ENCODE measurements at regions not wholly inside any gene's neighbourhood (a gene's known extent, or its start where the extent isn't known, plus 50 kb on each side); places are given as distances from the start of the nearest gene placed in this dataset.

DNA sequence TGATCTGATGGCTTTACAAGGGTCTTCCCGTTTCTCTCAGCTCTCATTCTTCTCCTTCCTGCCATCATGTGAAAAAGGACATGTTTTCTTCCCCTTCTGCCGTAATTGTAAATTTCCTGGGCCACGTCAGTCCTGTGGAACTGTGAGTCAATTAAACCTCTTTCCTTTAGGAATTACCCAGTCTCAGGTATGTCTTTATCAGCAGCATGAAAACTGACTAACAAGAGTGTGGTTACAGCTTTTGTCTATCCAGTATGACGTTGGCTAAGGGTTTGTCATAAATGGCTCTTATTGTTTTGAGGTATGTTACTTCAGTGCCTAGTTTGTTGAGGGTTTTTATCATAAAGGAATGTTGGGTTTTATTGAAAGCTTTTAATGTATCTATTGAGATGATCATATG lies 501.6 kb downstream of the CAAP1 start:
- TF ChIP-seq POLR2AphosphoS5 (IDR thresholded peaks at IDR 0.05; ENCODE audit: low read depth) (no peak), GABPA (IDR thresholded peaks at IDR 0.05; ENCODE audit: low read depth) (no peak)
- TF ChIP-seq, protein P1, sequence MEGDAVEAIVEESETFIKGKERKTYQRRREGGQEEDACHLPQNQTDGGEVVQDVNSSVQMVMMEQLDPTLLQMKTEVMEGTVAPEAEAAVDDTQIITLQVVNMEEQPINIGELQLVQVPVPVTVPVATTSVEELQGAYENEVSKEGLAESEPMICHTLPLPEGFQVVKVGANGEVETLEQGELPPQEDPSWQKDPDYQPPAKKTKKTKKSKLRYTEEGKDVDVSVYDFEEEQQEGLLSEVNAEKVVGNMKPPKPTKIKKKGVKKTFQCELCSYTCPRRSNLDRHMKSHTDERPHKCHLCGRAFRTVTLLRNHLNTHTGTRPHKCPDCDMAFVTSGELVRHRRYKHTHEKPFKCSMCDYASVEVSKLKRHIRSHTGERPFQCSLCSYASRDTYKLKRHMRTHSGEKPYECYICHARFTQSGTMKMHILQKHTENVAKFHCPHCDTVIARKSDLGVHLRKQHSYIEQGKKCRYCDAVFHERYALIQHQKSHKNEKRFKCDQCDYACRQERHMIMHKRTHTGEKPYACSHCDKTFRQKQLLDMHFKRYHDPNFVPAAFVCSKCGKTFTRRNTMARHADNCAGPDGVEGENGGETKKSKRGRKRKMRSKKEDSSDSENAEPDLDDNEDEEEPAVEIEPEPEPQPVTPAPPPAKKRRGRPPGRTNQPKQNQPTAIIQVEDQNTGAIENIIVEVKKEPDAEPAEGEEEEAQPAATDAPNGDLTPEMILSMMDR (IDR thresholded peaks at IDR 0.05; ENCODE audit: insufficient read depth, low read length): no peak
